ENCODE measurements at regions not wholly inside any gene's neighbourhood (a gene's known extent, or its start where the extent isn't known, plus 50 kb on each side); places are given as distances from the start of the nearest gene placed in this dataset.

DNA sequence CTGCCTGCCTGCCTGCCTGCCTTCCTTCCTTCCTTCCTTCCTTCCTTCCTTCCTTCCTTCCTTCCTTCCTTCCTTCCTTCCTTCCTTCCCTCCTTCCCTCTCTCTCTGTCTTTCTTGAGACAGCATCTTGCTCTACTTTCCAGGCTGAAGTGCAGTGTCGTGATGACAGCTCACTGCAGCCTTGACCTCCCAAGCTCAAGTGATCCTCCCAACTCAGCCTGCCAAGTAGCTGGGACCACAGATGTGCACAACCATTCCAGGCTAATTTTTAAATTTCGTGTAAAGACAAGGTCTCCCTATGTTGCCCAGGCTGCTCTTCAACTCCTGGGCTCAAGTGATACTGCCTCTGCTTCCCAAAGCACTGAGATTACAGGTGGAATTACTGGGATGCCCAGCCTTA is 328.2 kb upstream of the SORL1-AS1 start:
- no peak for DNase-seq

GRCh38 chr11:121777056-121777455 is 324.3 kb upstream of the SORL1-AS1 start:
- no peak for DNase-seq

DNA sequence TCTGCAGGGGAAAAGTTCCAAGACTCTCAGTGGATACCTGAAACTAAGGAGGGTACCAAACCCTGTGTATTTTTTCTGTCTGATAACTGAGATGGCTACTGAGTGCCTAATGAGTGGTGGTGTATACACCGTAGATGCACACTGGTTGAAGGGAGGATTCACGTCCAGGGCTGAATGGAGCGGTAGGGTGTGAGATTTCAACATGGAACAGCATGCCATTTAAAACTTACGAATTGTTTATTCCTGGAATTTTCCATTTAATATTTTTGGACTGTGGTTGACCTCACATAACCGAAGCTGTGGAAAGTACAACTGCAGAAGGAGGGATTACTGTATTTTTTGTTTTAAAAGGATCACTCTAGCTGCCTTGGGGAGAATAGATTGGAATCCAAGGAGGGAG is 322.5 kb upstream of the SORL1-AS1 start:
- DNase-seq = no peak

DNA sequence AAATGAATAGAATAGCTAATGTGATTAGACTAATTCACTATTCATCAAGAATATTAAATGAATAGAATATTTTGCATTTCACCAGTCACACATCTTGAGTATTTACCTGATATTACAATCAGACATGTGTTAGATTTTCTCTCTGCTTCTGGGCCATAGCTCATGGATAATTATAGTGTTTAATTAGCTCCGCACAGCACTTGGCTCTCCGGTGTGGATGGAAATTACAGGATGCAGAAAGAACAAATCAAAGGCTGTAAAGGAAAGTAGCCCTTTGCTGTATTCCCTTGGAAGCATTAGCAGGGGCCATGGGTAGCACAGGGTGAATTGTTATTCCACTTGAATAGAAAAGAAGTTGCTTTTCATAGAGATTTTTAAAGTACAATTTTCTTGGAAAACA is 320.3 kb upstream of the SORL1-AS1 start:
- no peak for DNase-seq

DNA sequence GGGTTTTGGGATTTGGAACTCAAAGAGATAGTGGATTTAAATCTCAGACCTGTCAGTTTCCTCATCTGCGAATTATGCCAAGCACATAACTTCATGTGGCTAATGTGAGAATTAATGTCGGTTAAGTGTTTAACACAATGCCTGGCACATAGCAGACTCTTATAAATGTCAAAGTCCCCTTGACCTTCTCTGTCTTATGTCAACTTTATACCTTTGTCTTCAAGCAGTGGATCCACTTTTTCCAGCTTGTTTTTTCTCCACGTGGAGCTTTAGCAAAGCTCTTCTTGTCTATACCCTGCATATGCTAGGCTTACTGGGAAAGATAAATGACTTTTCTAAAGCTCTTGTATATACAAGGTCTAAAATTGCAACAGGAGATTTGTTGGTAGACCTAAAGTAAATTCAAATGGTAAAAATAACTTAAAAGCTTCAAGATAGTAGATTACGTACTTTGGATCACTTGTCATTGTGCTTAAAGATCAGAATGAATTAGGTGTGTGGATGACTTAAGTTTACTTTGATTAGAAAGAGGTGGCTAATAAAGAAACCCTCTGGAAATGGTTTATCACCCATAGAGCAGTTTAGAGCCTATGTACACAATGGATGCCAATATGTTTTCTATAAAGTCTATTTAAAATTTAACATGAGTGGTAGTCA is 318.3 kb upstream of the SORL1-AS1 start:
- no peak for DNase-seq

DNA sequence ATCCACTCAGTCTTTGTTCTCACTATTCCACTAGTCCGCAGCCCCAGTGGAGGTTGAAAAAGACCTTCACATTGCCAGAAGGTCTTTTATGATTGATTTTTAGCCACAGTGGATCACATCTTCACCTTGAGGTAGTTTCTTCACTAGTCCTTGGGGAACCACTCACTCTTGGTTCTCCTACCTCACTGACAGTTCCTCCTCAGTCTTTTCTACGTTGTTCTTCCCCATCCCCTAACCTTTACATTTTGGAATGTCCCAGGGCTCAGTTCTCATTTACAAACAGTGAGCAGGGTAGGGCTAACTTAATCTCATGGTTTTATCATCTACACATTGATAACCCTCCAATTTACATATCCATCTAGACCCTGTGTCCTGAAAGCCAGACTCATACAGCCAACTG is 316.4 kb upstream of the SORL1-AS1 start:
- no peak for DNase-seq

DNA sequence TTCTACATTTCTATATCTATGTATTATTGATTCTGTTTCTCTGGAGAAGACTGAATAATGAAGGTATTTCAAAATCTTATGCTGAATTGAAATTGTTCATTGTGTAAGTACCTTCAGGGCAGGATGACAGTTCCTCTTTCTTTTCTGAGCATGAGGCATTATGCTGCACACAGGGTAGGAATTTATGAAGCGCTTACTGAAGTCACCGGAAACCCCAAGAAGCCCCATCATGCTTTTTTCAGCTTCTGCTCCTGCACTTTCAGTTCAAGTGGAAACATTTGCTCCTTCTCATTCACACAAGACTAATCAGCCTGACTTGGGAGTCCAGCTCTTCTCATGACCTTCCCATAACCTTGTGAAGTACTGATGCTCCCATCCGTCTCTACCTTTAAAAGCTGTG is 314.7 kb upstream of the SORL1-AS1 start:
- DNase-seq = no peak

GRCh38 chr11:121766991-121767390 is 314.2 kb upstream of the SORL1-AS1 start:
- DNase-seq = no peak

DNA sequence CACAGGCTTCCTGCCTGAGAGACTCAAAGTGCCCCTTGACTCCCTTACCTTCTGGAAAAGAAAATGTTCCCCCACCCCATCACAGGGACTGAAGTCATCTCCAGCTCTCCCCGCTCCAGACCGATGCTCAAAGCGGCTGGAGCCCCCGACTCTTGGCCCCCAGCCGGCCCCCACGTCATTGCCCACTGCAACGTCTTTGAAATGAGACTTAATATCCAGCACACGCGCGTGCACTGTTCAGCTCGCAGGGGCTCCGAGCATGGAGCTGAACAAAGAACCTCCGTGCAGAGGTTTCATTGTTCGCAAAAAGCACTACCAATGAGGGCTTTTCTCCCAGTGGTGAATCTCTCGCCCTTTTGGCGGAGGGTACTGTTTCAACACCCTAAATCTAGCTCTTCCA is 313.4 kb upstream of the SORL1-AS1 start:
- DNase-seq = no peak

- DNase-seq = no peak
Measured at GRCh38 chr11:121763526-121763925, 310.8 kb upstream of the SORL1-AS1 start.

DNA sequence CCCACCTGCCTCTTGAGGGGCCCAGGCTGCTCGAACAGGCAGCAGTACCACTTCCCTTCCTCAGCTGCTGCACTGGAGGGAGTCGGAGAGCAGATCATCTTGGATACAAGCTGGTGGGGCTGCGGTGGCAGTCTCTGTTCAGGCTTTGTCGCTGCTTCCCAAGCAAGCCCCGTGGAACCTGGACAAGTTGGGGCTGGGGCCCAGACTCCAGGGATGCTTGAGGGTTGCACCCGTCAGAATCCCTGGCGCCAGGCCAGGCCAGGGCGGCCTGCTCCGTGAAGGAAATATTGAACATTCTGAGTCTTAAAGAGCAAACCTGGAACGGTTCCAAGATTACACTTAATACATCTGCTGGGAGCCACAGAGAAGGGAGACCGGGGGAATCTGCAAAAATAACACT is 310.1 kb upstream of the SORL1-AS1 start:
- DNase-seq = no peak

DNA sequence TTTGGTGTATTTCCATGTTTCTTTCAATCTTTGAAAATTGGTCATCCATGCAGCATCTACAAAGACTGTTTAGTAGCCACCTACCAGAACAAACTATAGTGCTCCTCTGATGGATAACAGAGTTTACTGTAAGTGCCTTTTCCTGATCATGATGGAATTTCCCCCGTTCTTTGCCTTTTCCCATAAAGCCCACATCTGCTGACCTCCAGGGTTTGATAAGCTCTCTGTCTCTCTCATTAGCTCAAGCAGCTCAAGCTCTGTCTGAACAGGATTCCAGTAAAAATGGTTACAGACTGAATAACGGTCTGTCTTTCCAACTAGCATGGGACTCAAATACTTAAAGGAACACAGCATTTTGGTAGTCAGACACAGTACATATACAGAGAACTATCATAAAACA is 308.4 kb upstream of the SORL1-AS1 start:
- no peak for DNase-seq

DNA sequence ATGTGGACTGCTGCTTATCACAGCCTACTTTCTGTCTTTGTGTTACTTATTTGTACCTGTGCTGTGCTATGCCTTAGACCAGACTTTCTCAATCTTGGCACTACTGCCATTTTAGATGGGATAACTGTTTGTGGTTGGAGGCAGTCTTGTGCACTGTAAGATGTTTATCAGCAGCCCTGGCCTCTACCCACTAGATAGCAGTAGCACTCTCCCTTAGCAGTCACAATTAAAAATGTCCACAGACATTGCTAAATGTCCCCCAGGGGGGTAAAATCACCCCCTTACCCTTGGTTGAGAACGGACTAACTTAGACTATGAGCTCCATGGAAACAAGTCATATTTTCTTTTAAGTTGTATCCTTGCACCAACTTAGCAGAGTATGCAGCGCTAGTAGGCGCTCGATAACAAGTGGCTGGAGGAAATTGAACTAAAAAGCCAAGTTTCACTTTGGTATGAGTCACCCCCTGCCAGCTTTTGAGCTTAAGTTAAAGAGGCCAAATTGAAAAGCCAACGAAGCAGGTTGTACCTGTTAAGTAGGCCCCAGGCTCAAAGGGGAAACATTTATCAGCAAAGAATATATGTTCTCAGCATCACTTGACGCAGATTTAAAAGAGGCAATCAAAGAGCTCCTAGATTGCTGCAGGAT is 304.8 kb upstream of the SORL1-AS1 start:
- no peak for DNase-seq

GRCh38 chr11:121755906-121756305 is 303.1 kb upstream of the SORL1-AS1 start:
- DNase-seq = no peak

DNA sequence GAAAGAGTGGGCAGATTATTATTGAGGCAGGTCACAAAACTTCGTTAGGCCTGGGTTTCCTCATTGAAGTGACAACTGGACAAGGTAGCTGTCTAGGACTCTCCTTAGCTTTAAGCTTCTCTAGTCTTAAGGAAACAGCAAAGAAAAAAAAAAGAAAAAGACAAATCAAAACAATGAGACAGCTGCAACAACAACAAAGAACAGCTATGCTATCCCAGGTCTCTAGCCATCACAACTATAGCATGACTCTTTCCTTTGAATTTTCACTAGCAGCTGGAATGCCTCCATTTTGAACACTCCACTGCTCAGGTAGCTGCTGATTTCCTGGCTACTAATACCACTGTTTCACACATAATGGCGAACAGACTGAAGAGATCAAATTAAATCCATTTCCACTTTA is 302.4 kb upstream of the SORL1-AS1 start:
- no peak for DNase-seq

DNA sequence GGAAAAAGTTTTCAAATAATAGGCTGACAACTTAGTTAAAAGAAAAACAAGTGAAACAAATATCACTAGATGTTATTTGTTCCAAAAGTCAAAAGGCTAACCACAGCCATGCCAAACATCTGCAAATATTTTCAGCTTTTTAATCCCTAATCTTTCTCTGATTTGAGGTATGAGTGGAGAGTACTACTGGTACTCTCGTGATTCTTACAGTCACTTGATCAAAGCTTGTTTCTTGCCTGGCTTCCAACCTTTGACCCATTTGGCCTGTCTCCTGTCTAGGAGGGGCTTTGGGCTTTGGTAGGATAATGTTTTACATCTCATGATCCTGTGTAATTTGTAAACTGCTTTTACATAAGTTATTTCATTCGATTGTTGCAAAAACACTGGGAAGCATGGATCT is 301.8 kb upstream of the SORL1-AS1 start:
- DNase-seq = no peak

DNA sequence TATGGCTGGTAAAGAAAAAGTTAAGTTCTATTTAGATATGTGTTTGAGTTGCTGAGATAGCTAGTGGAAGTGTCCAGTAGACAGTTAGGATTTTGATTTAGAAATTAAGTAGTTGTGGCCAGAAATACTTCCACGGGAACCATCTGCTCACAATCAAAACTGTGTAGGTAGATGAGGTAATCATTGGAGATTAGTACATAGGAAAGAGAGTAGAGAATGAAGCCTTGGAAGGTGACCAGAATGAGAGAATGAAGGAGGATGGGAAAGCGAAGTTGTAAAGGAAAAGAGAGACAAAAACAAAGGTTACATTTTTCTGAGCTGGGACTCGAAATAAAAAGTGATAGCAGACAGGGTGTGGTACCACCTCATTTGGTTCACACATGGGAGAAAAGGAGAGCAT is 296.9 kb upstream of the SORL1-AS1 start:
- no peak for DNase-seq

DNA sequence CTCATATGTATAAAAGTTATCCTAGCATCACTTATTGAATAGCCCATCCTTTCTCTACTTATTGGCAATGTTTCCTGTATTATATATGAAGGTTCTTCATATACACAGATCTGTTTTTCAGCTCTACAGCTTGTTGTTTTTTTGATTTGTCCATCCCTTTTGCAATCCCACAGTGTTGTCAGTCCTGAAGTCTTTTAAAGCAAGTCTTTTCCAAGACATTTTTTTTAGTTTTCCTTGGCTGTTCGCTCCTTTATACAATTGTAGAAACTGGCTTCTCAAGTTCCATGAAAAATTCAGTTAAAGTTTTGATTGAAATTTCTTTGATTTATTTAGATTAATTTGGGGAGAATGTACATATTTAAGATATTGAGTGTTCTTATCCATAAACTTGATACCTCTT is 295.3 kb upstream of the SORL1-AS1 start:
- no peak for DNase-seq

- DNase-seq = no peak
Measured at GRCh38 chr11:121743285-121743684, 290.5 kb upstream of the SORL1-AS1 start.

- no peak for DNase-seq
Measured at GRCh38 chr11:121741761-121742361, 289.1 kb upstream of the SORL1-AS1 start.

DNA sequence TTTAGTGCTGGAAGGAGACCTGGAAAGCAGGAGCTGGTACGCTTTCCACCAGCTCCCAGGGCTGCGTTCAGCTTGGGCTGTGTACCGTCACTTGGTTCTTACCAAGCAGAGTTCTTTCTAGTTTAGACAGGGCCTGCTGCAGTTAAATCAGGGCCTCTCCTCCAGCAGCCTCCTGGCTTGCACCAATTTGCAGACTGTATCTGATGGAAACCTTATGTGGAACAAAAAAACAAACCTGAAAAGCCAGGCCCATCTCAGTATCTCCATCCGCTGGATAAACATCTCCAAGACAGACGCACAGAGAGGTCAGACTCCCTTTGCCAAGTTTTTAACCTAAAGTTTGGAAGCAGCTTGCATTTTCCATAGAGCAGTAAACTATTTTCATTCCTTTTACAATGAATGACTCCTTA is 288.6 kb upstream of the SORL1-AS1 start:
- DNase-seq = no peak

- DNase-seq = no peak
Measured at GRCh38 chr11:121740902-121741301, 288.1 kb upstream of the SORL1-AS1 start.

DNA sequence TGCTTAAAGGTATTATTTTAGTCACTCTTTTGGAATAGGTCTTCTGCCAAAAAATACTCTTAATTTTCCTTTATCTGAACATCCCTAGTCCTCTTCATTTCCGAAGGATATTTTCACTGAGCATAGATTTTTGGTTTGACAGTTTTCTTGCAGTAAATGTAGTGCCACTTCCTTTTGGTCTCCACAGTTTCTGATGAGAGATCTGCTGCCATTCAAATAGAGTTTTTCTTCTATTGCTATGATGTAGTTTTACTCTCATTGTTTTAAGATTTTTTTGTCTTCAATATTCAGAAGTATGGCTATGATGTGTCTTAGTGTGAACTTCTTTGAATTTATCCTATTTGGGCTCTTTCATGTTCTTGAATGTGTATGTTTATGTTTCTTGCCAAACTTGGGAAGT is 281.1 kb upstream of the SORL1-AS1 start:
- DNase-seq = no peak

DNA sequence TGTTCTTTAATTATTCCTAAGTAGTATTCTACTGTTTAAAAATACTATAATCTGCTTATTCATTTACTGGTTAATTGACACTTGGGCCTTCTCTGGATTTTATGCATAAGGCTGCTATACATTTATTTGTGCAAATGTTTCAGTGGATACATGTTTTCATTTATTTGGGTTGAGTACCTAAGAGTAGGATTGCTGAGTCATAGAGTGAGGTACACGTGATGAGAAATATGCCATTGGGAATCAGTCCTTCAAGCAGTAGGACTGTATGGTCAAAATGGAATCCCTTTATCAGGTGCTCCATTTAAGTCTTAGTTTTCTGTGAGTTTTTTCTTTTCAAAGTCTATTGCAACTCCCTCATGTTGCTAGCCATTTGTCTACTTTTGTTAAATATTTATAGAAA is 275.2 kb upstream of the SORL1-AS1 start:
- DNase-seq = no peak

- no peak for DNase-seq
Measured at GRCh38 chr11:121723246-121723741, 270.5 kb upstream of the SORL1-AS1 start.

Data from NK-92 treated with Interleukin-12 subunit alpha and Interleukin-12 subunit beta, amount 100 ng/mL, for 24 hours (cell line).